NB4 (cell line): ENCODE measurements at regions not wholly inside any gene's neighbourhood (a gene's known extent, or its start where the extent isn't known, plus 50 kb on each side); places are given as distances from the start of the nearest gene placed in this dataset.

Source experiments
- DNase-seq: peaks from one replicate; pipeline ENCODE4 v3.0.0; 2010; ENCODE audit warnings: low read depth
- H3K4me3 ChIP-seq: one replicate; pipeline ENCODE4 v1.5.1; 2011; ENCODE audit warnings: mild to moderate bottlenecking, low read depth, low read length, moderate library complexity
- MYC ChIP-seq: IDR thresholded peaks from 2 replicates; pipeline ENCODE4 v1.6.1; 2011; ENCODE audit warnings: low read depth, low read length
- POLR2A ChIP-seq: IDR thresholded peaks from 2 replicates; pipeline ENCODE4 v1.6.1; 2011; ENCODE audit warnings: mild to moderate bottlenecking; ENCODE audit not compliant: insufficient read length; ENCODE audit errors: extremely low read depth
- TF ChIP-seq, protein P1 (sequence below): IDR thresholded peaks from 2 replicates; pipeline ENCODE4 v1.6.1; 2011; ENCODE audit warnings: low read depth, low read length
- TF ChIP-seq, protein P2 (sequence below): IDR thresholded peaks from one replicate; pipeline ENCODE4 v1.5.1; 2012; ENCODE audit warnings: low read depth, low read length

DNA sequence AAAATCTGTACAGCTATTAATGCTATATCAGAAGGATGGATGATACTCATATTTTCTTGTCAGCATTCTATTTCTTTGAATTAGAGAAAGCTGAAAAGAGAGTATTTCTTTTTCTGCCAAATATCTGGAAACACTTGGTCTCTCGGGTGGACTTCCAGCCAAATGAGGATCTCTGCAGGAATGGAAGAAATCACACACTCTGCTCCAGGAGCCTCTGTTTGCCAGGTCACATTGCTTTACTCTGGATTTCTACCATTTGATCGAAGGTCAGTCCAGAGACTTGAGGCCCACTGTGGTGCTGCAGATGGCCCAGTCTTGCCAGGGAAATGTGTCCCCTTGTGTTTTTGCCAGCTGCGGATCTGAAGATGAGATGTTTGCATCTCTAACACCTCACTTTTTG, 154.1 kb downstream of the PCSK1 start:
- no peak for DNase-seq
- no peak overlapping the region for H3K4me3 ChIP-seq
- TF ChIP-seq MYC = no peak
- TF ChIP-seq POLR2A = no peak
- TF ChIP-seq, protein P1, sequence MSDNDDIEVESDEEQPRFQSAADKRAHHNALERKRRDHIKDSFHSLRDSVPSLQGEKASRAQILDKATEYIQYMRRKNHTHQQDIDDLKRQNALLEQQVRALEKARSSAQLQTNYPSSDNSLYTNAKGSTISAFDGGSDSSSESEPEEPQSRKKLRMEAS = no peak
- TF ChIP-seq, protein P2, sequence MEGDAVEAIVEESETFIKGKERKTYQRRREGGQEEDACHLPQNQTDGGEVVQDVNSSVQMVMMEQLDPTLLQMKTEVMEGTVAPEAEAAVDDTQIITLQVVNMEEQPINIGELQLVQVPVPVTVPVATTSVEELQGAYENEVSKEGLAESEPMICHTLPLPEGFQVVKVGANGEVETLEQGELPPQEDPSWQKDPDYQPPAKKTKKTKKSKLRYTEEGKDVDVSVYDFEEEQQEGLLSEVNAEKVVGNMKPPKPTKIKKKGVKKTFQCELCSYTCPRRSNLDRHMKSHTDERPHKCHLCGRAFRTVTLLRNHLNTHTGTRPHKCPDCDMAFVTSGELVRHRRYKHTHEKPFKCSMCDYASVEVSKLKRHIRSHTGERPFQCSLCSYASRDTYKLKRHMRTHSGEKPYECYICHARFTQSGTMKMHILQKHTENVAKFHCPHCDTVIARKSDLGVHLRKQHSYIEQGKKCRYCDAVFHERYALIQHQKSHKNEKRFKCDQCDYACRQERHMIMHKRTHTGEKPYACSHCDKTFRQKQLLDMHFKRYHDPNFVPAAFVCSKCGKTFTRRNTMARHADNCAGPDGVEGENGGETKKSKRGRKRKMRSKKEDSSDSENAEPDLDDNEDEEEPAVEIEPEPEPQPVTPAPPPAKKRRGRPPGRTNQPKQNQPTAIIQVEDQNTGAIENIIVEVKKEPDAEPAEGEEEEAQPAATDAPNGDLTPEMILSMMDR = no peak

DNA sequence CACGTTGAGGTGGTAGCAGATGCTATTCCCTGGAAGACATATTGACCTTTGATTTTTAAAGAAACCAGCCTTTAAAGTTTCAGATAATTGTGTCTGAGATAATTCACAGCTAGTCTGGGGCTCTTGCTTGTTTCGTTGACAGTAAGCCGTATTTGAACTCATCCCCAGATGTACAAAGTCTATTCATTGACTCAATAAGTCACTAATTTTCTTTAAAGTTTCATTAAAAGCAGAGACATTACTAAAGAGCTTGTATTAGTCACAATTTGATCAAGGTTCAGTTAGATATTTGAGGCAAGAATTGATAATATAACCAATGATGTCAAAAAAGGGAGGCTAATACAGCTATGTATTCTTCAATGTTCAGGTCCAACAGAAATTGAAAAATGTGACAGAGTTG, 158.0 kb downstream of the PCSK1 start:
- no peak for DNase-seq
- H3K4me3 ChIP-seq = no peak overlapping the region
- TF ChIP-seq, protein P2 = no peak
- TF ChIP-seq, protein P1 = no peak
- TF ChIP-seq MYC (no peak), POLR2A (no peak)

DNA sequence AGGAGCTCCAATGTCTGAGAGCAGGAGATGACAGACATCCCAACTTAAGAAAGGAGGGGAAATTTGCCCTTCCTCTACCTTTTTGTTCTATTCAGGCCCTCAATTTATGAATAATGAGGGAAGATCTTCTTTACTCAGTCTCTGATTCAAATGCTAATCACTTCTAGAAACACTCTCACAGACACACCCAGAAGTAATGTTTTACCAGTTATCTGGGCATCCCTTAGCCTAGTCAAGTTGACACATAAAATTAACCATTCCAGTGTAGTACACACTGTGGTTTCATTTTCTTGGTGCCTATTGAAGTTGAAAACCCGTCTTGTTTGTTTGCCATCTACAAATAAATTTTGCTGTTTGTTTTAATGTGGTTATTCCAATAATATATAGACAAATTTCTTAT, 167.6 kb downstream of the PCSK1 start:
- no peak for DNase-seq
- TF ChIP-seq, protein P1 = no peak
- TF ChIP-seq, protein P2 = no peak
- TF ChIP-seq MYC (no peak), POLR2A (no peak)
- no peak overlapping the region for H3K4me3 ChIP-seq

DNA sequence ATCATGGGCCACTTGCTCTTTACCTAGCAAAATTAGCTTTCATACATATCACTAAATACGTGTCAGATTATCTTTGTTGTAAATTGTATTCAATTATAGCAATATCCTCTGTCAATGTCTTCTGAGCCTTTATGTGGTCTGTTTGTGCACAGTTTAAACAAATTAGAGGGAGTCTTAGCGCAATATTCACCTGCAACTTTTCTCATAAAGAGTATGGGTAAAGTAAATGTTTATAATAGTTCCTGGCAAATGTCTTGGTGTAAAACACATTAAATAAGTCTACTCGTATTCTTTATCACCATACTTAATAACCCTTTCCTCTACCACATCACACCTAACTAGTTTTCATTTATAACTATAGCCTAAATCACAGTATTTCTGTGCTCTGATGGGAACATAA, 169.0 kb downstream of the PCSK1 start:
- no peak for DNase-seq
- no peak overlapping the region for H3K4me3 ChIP-seq
- TF ChIP-seq MYC = no peak
- TF ChIP-seq, protein P2 = no peak
- TF ChIP-seq, protein P1 = no peak
- TF ChIP-seq POLR2A = no peak

DNA sequence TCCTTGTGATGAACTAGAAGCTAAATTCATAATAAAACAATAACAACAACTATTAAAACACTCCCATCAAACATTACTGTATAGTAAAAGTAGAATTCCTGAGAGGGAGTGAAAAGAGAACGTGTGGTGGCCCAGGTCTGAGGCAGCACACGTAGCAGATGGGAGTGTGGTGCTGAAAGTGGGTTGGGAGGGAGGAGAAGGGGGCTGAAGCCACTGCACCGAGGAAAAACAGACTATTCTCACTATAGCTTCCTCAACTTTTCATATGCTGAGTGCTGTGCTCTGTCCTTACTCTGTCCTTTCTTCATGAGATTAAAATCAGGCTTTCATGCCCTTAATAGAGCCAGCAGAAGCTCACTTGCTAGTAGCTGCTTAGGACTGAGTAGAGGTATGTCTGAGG, 170.9 kb downstream of the PCSK1 start:
- TF ChIP-seq, protein P2 = no peak
- no peak for TF ChIP-seq MYC
- TF ChIP-seq POLR2A = no peak
- TF ChIP-seq, protein P1 = no peak
- no peak for DNase-seq
- no peak overlapping the region for H3K4me3 ChIP-seq

DNA sequence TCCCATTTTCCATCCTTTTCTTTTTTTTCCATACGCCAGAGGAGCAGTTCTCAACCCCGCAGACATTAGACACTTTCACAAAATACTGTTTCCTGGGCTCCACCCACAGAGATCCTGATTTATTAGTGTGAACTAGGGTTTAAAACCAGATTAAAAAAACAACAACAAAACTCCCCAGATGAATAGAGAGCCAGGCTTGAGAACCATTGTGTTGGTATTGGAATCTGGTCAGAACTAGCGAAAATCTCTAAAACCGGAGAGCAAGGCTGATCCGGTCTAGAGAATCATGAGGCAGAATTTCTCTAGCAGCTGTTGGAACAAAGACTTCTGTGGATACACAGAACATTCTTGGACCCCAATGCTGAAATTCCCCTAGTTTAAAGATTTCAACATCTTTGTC, 173.0 kb downstream of the PCSK1 start:
- H3K4me3 ChIP-seq = no peak overlapping the region
- TF ChIP-seq, protein P2 = no peak
- TF ChIP-seq MYC (no peak), POLR2A (no peak)
- TF ChIP-seq, protein P1 = no peak
- no peak for DNase-seq
